Muscle layer of duodenum (tissue), 2 donors: ENCODE measurements at regions not wholly inside any gene's neighbourhood (a gene's known extent, or its start where the extent isn't known, plus 50 kb on each side); places are given as distances from the start of the nearest gene placed in this dataset.

ENCODE experiments used
- H3K27ac ChIP-seq: one replicate; pipeline ENCODE4 v1.7.0; 2013; ENCODE audit warnings: mild to moderate bottlenecking, low read length
- H3K27me3 ChIP-seq: one replicate; pipeline ENCODE4 v1.7.0; 2013; ENCODE audit warnings: low read depth, mild to moderate bottlenecking, control low read depth, low read length
- H3K36me3 ChIP-seq, 2 donors: one replicate each; pipeline ENCODE4 v1.7.0; 2013; ENCODE audit warnings: low read length in 2 of 2, control low read depth in 1 of 2, mild to moderate bottlenecking in 1 of 2; ENCODE audit not compliant: insufficient read depth in 2 of 2, control insufficient read depth in 1 of 2
- H3K4me1 ChIP-seq, 2 donors: one replicate each; pipeline ENCODE4 v1.7.0; 2013; ENCODE audit warnings: low read length in 2 of 2, mild to moderate bottlenecking in 2 of 2, control low read depth in 1 of 2, moderate library complexity in 1 of 2; ENCODE audit not compliant: insufficient read depth in 2 of 2, control insufficient read depth in 1 of 2
- H3K4me3 ChIP-seq, 2 donors: one replicate each; pipeline ENCODE4 v1.7.0; 2013; ENCODE audit warnings: low read length in 2 of 2, low read depth in 1 of 2, mild to moderate bottlenecking in 1 of 2
- H3K9me3 ChIP-seq, 2 donors: one replicate each; pipeline ENCODE4 v1.7.0; 2013; ENCODE audit warnings: low read length in 2 of 2, control low read depth in 1 of 2, mild to moderate bottlenecking in 1 of 2; ENCODE audit not compliant: control insufficient read depth in 1 of 2
- donor health status: healthy.

GRCh38 chr13:82356667-82357410, 1525.4 kb downstream of the SLITRK1 start:
- H3K27ac ChIP-seq, result no peak overlapping the region
- H3K27me3 ChIP-seq, result no peaks in the 10 kb centered on the region
- no peaks in the 10 kb centered on the region for H3K9me3 ChIP-seq
- H3K4me1 ChIP-seq, result peaks cover 0 to 3% of the 10 kb centered on the region in 2 donors
- no peak overlapping the region for H3K4me3 ChIP-seq
- H3K36me3 ChIP-seq, result no peaks in the 10 kb centered on the region

GRCh38 chr13:82344867-82345266, 1537.4 kb downstream of the SLITRK1 start:
- Histone ChIP-seq H3K4me3 (no peak overlapping the region), H3K27me3 (no peaks in the 10 kb centered on the region), H3K27ac (no peak overlapping the region), H3K4me1 (no peaks in the 10 kb centered on the region), H3K9me3 (no peaks in the 10 kb centered on the region), H3K36me3 (no peaks in the 10 kb centered on the region)

- no peak overlapping the region for H3K4me3 ChIP-seq
- H3K27ac ChIP-seq, result no peak overlapping the region
- no peaks in the 10 kb centered on the region for H3K27me3 ChIP-seq
- no peaks in the 10 kb centered on the region for H3K9me3 ChIP-seq
- no peaks in the 10 kb centered on the region for H3K4me1 ChIP-seq
- no peaks in the 10 kb centered on the region for H3K36me3 ChIP-seq
These were observed 1541.2 kb downstream of the SLITRK1 start for GRCh38 chr13:82341116-82341515.

- Histone ChIP-seq H3K36me3 (no peaks in the 10 kb centered on the region), H3K4me1 (no peaks in the 10 kb centered on the region), H3K27me3 (no peaks in the 10 kb centered on the region), H3K27ac (no peak overlapping the region), H3K4me3 (no peak overlapping the region), H3K9me3 (no peaks in the 10 kb centered on the region)
These were observed 1551.8 kb downstream of the SLITRK1 start for GRCh38 chr13:82330499-82330898.

- H3K36me3 ChIP-seq, result no peaks in the 10 kb centered on the region
- H3K9me3 ChIP-seq, result no peaks in the 10 kb centered on the region
- no peak overlapping the region for H3K4me3 ChIP-seq
- no peaks in the 10 kb centered on the region for H3K4me1 ChIP-seq
- no peak overlapping the region for H3K27ac ChIP-seq
- no peaks in the 10 kb centered on the region for H3K27me3 ChIP-seq
These were observed 1559.2 kb downstream of the SLITRK1 start for GRCh38 chr13:82323101-82323500.

- no peaks in the 10 kb centered on the region for H3K4me1 ChIP-seq
- no peaks in the 10 kb centered on the region for H3K27me3 ChIP-seq
- no peaks in the 10 kb centered on the region for H3K9me3 ChIP-seq
- no peaks in the 10 kb centered on the region for H3K36me3 ChIP-seq
- H3K4me3 ChIP-seq, result no peak overlapping the region
- H3K27ac ChIP-seq, result no peak overlapping the region
These were observed 1576.7 kb downstream of the SLITRK1 start for GRCh38 chr13:82305588-82305987.

- Histone ChIP-seq H3K4me1 (no peaks in the 10 kb centered on the region), H3K36me3 (no peaks in the 10 kb centered on the region), H3K4me3 (no peak overlapping the region)
These were observed 1584.2 kb downstream of the SLITRK1 start for GRCh38 chr13:82298106-82298505.

GRCh38 chr13:82294226-82294625, 1588.0 kb downstream of the SLITRK1 start:
- no peaks in the 10 kb centered on the region for H3K36me3 ChIP-seq
- H3K4me3 ChIP-seq, result no peak overlapping the region
- H3K27ac ChIP-seq, result no peak overlapping the region
- no peaks in the 10 kb centered on the region for H3K9me3 ChIP-seq
- no peaks in the 10 kb centered on the region for H3K4me1 ChIP-seq
- H3K27me3 ChIP-seq, result no peaks in the 10 kb centered on the region

More at GRCh38 chr13:82298106-82298505, 1584.2 kb downstream of the SLITRK1 start:
- H3K27me3 ChIP-seq, result no peaks in the 10 kb centered on the region
- H3K9me3 ChIP-seq, result no peaks in the 10 kb centered on the region
- H3K27ac ChIP-seq, result no peak overlapping the region

GRCh38 chr13:82292334-82292733, 1589.9 kb downstream of the SLITRK1 start:
- Histone ChIP-seq H3K36me3 (no peaks in the 10 kb centered on the region), H3K4me1 (no peaks in the 10 kb centered on the region), H3K4me3 (no peak overlapping the region), H3K27ac (no peak overlapping the region), H3K9me3 (no peaks in the 10 kb centered on the region), H3K27me3 (no peaks in the 10 kb centered on the region)

GRCh38 chr13:82291852-82292251, 1590.4 kb downstream of the SLITRK1 start:
- H3K27ac ChIP-seq, result no peak overlapping the region
- no peak overlapping the region for H3K4me3 ChIP-seq
- no peaks in the 10 kb centered on the region for H3K27me3 ChIP-seq
- H3K9me3 ChIP-seq, result no peaks in the 10 kb centered on the region
- no peaks in the 10 kb centered on the region for H3K36me3 ChIP-seq
- no peaks in the 10 kb centered on the region for H3K4me1 ChIP-seq

- H3K4me3 ChIP-seq, result no peak overlapping the region
These were observed 1606.6 kb downstream of the SLITRK1 start for GRCh38 chr13:82275644-82276043.

GRCh38 chr13:82259284-82259683, 1623.0 kb downstream of the SLITRK1 start:
- Histone ChIP-seq H3K9me3 (no peaks in the 10 kb centered on the region), H3K27me3 (no peaks in the 10 kb centered on the region), H3K4me1 (no peaks in the 10 kb centered on the region), H3K4me3 (no peak overlapping the region), H3K36me3 (no peaks in the 10 kb centered on the region), H3K27ac (no peak overlapping the region)

More at GRCh38 chr13:82275644-82276043, 1606.6 kb downstream of the SLITRK1 start:
- H3K9me3 ChIP-seq, result no peaks in the 10 kb centered on the region
- H3K27me3 ChIP-seq, result no peaks in the 10 kb centered on the region
- H3K36me3 ChIP-seq, result no peaks in the 10 kb centered on the region
- no peak overlapping the region for H3K27ac ChIP-seq
- H3K4me1 ChIP-seq, result no peaks in the 10 kb centered on the region
